ENCODE measurements at regions not wholly inside any gene's neighbourhood (a gene's known extent, or its start where the extent isn't known, plus 50 kb on each side); places are given as distances from the start of the nearest gene placed in this dataset.
A peak's percentile ranks its signal among the peaks of the same experiment; 100 is the strongest.

DNA sequence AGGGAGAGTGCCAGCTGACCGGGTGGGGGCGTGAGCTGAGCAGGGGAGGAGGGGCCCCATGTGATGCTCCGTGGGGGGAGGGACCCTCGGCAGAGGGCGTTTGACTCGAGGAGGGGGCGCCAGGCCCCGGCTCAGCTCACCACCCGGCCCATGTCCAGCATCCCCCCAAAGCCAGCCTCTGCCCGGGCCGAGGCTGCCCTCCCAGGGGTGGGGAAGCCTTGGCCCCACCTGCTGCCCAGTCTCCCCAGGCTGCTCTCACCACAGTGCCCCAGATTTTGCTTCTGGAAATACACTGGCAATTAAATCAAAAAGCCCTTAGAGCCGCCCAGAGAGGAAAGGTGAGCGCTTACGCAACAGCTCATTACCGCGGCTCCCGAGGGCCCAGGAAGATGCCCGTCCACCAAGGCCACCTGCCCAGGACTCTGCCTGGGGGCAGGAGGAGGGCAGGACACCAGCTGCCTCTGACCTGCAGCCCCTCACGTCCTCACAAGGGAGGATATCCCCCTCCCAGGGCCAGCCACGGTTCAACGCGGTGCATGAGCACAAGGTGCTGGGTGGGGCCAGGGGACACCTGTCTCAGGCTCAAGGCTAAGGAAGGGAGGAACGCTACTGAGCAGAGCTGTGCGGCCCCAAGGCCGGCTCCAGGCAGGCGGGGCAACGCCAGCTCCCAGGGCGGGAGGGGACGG lies 70.0 kb upstream of the INPP5A start:
- DNase-seq: no peak

DNA sequence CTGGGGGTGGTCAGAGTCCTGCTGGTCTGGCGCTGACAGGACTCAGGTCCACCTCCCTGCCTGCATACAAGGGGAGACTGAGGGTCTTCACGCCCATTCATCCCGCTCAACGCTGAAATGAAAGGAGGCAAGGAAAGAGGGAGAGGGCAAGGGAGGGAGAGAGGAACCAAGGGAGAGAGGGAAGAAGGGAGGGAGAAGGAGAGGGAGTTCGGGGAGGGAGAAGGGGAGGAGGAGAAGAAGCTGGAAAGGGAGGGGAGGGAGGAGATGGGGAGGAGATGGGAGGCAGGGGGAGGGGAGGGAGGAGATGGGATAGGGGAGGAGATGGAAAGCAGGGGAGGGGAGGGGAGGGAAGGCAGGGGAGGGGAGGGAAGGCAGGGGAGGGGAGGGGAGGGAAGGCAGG lies 69.4 kb upstream of the INPP5A start:
- DNase-seq: no peak

DNA sequence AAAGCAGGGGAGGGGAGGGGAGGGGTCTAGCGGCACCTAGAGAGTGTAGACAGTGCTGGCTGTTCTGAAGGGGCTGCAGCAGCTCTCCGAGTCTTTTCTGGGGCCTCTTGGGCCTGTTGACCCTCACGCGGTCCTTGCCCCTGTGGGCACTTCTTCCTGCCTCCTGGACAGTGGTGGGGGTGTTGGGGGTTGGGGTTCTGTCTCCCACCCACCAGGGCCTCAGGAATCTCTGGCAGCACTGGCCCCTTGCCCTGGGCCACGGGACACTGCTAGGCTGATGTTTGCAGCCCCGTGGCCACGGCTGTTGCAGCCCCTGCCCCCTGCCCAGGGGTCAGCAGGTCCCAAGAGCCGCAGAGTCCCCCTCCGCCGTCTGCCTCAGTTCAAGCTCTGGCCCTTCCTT lies 68.9 kb upstream of the INPP5A start:
- DNase-seq: no peak

DNA sequence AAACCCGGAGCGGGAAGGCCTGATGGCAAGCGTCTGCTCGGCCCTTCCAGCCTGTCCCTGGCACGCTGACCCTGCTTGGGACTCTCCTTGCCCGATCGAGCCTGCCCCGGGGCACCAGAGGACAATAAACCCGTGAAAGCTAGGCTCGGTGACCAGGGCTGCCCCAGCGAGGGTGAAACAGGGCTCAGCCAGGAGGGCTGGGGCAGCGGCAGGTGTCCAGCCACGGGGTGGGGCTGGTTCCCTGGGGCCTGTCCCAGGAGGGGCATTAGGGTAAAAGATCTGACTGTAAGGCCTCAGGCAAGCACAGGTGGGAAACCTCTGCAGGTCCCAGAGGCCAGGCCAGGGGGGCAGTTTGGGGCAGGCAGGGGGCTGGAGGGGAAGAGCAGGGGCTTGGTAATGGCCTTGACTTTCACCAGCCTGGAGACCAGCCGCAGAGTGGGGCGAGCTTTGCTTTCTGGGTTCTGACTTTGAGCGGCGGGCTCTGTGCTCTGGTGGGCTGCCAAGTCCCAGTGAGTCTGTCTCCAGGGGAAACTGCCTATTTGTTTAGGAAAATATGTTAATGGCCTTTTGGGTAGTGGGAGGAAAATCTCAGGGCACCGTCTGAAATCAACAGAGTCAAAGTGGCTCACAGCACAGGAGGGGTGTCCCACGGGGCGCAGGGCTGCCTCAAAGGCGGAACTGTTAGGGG lies 68.2 kb upstream of the INPP5A start:
- DNase-seq: no peak

DNA sequence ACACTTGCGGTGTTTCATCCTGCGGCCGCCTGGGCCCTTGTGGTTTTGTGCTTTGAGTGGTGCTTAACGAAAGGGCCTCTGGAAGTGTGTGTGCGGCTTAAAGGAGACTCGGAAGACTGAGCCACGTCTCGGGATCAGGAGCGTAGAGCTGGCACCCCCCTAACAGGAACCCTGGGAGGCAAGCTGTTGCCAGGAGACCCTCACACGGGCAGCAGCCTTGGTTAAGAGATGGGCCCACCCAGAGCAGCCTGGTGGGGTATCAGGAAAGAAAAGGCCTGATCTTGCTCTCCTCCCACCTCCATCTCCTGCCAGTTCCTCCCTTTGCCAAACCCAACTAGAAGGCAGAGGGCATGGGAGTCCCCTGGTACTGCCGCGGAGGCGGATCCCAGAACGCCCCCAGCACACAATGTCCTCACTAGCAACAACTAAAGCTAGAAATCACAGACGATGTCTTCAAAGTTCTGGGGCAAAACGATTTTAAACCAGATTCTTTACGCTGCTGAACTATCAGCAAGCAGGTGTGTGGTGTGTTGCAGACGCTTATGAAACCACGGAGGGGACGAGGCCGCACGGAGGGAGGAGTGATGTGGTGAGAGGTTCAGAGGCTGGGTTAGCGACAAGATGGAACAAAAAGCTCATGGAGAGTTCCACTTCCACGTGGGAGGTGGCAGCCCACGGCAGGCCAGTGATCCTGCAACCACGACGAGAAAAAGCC lies 67.0 kb upstream of the INPP5A start:
- DNase-seq: peak; percentile 53

DNA sequence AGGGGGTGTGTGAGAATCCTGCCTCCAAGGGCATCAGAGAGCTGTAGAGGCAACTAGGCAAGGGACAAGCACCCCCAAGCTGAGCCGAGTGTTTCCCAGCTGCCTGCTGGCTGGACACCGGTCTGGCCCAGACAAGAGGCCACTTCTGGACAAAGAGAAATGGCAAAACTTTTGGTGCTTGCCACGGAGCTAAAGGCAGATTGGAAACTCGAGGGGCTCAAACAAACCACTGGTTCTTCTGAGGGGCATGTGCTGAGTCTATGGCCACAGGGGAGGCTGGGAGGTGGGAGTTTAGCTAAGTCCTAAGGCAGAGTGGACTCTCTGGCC lies 66.5 kb upstream of the INPP5A start:
- DNase-seq: no peak

DNA sequence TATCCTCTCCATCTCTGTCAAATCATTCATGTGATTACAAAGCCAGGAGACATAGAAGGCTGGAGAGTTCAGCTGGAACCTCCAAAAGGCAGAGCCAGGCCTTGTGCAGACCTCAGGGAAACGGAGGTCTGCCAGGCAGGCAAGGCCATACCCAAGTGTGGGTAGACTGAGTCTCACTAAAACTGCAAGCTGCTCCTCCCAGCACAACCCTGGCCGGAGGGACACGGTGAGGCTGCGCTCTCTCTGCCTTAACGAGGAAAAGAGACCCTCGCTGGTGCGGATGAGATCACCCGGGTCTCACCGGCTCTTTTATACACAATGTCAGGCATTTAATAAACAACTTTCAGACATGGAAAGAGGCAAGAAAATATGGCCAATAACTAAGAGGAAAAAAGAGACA lies 66.1 kb upstream of the INPP5A start:
- no peak for DNase-seq

DNA sequence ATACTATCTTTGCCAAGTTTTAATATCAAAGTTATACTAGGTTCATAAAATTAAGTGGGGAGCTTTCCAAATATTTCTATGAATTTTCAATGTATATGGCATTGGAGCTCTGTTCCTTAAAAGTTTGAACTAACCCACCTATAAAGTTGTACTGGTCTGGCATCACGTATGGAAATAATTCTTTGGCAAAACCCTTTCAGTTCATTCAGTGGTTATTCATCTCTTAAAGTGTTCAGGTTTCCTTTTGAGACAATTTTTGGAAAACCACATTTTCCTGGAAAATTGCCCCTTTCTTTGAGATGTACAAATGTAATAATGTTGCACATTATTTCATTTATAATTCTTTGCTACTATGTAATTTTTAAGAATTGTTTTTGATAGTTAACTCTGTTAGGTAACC lies 62.5 kb upstream of the INPP5A start:
- no peak for DNase-seq

DNA sequence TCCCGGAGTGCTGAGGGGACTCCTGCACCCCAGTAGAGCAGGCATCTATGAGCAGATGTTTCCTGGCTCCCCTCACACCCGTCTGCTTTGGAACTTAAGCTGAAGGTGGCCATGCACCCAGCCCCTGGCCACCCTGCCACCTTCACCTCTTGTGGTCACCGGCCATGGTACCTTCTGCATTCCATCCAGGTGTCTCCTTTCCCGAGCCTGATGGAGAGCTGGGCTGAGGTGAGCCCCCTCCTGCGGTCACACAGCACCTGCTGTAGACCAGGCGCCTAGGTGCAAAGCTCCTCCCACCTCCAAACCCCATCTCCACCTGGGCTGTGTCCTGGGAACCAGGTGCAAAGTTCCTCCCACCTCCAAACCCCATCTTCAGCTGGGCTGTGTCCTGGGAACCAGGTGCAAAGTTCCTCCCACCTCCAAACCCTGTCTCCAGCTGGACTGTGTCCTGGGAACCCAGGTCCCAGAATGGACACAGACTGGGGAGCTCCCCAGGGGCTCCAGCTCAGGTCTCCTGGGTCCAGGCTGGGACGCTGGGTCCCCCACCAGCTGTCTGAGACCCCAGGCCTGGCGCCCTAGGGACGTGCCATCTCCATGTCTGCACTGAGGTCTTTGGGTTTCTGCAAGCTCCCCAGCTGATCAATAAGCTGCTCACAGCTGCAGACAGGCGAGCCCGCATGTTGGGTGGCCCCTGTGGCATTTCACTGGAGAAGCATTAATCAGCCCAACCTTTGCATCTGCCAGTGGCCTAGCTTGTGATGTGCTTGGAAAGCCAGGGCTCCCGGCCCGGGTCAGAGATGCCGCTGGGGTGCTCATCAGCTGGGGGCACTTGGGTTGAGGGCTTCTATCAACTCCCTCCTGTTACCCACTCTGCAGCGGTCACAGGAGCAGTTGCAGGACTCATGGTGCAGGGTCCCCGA lies 61.2 kb upstream of the INPP5A start:
- DNase-seq: no peak

DNA sequence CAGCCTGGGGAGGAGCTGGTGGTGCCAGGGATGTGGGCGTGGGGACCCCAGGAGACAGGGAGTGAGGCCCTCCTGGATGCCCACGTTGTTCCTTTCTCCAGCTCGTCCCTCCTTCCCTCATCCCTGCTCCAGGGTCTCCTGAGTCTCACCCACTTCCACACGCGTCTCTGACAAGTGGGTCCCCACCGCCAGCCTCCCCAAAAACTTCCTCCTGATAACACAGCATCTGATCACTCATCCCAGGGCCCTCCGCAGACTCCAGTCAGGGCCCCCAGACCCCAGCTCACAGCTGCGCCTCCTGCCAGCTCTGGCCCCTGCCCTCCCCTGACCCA lies 60.6 kb upstream of the INPP5A start:
- DNase-seq: no peak

DNA sequence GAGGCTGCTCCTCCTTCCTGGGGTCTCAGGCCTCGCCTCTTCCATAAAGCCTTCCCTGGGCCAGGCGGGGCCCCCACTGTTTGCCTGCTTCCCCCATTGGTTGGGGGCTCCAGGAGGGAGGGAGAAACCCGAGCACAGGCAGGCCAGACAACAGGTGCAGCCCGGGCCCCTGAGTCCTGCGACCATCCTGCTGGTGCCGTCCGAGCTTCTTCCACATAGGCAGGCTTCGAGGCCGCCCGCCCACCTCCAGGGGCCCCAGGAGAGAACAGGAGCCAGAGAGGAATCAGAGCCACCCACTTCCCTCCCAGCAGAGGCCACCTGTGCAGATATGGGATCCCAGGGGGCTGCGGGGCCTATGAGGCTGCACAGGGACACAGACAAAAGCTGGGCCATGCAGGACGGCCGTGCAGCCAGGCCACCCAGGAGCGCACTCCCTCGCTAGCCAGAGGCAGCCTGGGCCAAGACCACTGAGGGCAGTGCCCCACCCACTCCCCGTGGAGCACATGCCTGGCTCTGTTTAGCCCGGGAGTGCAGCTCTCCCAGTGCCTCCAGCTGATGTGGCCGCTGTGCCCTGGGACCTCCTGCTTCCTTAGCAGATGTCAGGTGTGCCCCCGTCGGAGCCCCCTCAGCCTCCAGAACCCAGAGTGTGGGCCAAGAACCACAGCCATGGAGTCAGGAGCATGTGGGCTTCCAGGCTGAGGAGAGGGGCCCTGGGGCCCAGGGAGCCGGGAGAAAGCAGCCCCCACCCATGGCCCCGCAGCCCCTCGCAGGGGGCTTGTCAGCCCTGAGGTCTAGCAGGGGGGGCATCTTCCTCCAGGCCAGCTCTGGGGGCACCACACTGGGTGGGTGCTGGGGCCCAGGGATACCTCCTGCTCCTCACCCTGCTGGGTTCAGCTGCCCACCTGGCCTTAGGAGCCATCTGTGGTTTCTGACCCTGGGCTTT lies 59.9 kb upstream of the INPP5A start:
- DNase-seq: no peak

DNA sequence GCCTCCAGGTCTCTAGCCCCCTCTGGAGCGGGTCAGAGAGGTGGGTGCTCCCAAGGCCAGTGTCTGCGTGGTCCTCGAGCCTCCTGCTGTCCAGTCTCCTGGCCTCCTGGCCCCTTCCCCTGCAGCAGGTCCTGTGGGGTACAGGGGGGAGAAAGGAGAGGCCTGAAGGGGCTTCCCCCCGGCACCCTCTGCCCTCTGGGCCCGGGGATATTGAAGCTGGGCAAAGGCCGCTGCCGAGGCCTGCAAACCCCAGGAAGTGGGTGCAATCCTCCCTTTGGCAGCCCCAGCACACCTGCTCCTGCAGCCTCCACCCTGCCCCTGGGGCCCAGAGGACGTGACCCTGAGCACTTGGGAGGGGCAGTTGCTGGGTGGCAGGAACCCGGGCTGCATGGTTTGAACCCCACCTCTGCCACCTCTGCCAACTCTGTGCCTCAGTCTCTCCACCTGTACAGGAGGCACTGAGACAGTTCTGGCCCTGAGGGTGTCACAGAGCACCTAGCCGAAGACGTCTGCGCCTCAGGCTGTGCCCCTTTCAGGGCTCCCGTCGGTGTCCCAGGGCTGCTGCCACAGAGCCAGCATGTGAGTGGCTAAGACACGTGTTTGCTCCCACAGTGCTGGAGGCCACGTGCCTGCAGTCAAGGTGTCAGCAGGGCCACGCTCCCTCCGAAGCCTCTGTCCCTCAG lies 59.1 kb upstream of the INPP5A start:
- DNase-seq: no peak

DNA sequence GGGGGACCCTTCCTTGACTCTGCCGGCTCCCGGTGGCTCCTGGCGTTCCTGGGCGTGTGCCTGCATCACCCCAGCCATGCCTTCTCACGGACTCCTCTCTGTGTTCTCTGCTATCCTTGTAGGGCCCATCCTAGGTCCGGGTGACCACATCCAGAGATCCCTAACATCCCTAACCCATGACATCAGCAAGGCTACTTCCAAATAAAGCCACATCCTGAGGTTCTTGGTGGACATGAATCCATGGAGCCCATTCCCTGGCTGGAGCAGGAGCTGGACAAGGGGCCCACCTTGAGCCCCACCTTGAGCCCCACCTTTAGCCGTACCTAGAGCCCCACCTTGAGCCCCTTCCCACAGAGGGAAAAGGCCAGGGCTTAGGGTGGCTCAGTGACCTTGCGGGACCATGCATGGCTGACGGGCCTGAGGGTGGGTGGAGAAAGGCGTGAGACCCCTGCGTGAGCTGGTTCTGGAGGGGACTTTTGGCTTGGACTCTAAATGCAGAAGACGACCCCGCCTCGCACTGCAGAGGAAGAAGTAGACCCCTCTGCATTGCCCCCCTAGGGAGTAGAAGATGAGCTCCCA lies 58.5 kb upstream of the INPP5A start:
- no peak for DNase-seq

DNA sequence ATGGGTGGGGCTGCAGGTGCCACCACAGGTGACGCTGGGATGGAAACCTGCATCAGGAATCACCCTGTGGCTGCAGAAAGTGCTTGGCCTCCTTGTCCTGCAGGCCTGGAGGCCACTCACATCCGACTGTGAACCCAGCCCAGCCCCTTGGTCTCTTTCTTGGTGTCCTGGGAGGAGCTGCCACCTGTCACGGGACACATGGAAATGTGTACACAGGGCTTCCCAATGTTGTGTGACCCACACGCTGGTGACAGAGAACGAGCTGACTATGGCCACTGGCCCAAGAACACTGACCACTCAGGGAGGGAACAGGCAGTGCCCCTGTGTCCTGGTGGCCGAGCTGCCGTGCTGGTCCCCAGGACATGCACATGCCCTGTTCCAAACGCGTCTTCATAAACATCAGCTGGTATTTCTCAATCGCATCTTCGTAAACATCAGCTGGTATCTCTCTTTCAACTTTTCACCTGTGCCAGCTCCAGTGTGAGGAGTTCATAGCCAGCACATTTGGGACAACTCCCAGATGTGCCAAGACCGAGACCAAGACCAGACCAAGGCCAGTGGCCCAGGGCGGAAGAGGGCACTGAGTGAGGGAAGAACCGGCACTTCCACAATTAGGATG lies 57.9 kb upstream of the INPP5A start:
- no peak for DNase-seq

DNA sequence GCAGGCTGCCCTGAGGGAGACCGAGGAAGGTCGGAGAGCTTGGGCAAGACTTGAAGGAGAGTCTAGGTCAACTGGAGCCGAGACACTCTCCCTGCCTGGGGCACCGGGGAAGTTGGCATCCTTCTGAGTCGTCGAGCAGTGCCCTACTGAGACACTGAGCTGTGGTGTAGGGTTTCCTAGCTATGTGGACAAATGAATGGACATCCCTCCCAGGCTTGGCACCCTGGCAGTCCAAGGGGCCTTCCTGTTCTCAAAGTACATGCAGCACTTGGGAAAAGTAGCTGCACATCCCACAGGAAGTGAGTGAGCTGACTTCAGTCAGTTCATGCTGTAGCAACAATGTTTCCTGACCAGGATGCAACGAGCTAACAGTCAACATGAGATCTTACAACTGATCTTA lies 57.2 kb upstream of the INPP5A start:
- no peak for DNase-seq

DNA sequence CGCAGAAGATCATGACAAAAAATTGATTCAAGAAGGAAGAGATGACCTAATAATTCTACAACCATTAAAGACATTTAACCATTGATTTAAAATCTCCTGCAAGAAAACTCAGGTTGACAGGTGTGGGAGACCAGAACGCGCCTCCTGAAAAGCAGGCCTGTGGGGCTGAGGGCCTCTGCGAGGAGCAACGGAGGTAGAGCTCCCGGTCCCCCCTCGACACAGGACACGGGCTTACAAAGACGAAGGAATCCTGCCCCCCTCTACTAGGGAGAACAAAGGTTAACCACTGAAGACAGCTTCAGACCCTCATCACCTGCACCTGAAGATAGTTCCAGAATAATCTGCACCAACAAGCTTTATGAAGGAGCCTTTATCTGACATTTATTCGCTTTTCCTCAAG lies 55.9 kb upstream of the INPP5A start:
- no peak for DNase-seq

DNA sequence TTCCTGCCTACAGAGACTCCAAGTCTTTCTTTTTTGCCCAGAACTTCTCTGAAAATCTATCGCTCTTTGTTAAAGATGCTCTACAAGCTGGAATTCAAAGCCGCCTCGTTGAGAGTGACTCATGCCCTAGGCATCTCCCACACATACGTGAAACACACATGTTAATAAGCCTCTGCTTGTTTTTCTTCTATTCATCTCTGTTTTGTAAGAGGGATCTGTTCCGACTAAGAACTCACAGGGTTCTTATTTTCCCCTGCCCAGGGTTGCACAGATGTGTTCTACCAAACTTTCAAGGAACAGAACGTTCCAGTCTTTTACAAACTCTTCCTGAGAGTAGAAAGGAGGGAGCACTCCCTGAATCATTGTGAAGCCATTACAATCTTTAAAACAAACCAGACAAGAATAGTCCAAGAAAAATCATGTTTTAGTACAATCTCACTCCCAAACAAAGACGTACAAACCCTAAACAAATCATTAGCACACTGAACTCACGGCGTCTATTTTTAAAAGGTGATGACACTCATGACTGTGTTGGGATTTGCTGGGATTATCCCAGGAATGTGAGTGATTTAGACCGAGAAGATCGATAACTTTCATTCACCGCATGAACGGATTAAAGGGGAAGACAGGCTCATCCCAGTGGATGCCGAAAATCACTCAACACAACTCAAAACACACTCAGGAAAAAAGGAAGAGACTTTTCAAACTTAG lies 55.3 kb upstream of the INPP5A start:
- no peak for DNase-seq

DNA sequence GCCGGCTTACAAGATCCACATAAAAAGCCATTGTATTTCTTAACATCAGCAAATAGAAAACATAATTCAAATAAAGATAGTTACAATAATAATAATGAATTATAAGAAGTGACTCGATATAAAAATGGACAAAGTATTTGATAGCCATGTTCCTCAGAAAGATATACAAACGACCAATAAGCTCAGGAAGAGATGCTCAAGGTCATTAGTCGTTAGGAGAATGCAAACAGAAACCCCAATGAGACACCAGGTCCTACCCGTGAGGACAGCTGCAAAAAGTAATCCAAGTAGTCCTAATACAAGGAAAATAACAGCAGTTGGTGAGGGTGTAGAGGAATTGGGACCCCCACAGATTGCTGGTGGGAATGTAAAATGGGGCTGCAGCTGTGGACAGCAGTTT lies 54.2 kb upstream of the INPP5A start:
- no peak for DNase-seq

DNA sequence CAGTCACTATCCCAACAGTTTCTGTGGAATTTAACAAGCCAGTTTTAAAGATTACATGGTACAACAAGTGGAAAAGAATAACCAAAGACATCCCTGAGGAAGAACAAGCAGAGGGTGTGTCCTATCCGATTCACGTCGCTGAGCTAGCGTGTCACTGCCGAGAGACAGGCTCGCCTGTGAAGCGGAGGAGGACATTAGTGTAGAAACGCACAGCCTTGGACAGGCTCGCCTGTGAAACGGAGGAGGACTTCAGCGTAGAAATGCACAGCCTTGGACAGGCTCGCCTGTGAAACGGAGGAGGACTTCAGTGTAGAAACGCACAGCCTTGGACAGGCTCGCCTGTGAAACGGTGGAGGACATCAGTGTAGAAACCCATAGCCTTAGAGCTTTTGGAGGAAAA lies 52.7 kb upstream of the INPP5A start:
- no peak for DNase-seq

DNA sequence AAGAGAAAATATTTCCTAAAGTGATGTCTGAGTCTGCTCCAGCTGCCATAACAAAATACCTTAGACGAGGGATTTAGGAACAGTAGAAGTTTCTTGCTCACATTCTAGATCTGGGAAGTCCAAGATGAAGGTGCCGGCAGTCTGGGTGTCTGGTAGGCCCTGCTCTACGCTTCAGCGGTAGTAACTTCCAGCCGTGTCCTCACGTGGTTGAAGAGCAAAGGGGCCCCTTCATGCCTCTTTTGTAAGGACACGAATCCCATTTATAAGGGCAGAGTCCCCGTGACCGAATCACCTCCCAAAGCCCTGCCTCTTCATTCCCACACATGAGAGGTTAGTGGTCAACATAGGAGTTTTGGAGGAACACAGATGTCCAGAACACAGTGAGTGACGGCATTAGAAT lies 52.2 kb upstream of the INPP5A start:
- no peak for DNase-seq
